Liver (tissue), 3 donors: ENCODE measurements at regions not wholly inside any gene's neighbourhood (a gene's known extent, or its start where the extent isn't known, plus 50 kb on each side); places are given as distances from the start of the nearest gene placed in this dataset.

Experiments used
- CTCF ChIP-seq: fragments of 150-350 bp; IDR thresholded peaks from 2 replicates; pipeline ENCODE4 v1.5.1; 2017; ENCODE audit warnings: improper control_type of control experiment, low read depth, low read length; ENCODE audit not compliant: missing input control
- MAX ChIP-seq: IDR thresholded peaks from 2 replicates; pipeline ENCODE4 v1.6.1; 2016; ENCODE audit warnings: antibody characterized with exemption
- RAD21 ChIP-seq, 2 donors: IDR thresholded peaks; 2 replicates each; pipeline ENCODE4 v1.6.1; 2016; ENCODE audit warnings: antibody characterized with exemption in 2 of 2, mild to moderate bottlenecking in 2 of 2
- donor health status: healthy.
- donor health status: healthy.

GRCh38 chr2:145050134-145050533 is 530.2 kb upstream of the ZEB2 start:
- TF ChIP-seq RAD21 (IDR thresholded peaks at IDR 0.05) = no peak
- no peak for TF ChIP-seq CTCF
- no peak for TF ChIP-seq MAX
